ENCODE measurements at regions not wholly inside any gene's neighbourhood (a gene's known extent, or its start where the extent isn't known, plus 50 kb on each side); places are given as distances from the start of the nearest gene placed in this dataset.

DNA sequence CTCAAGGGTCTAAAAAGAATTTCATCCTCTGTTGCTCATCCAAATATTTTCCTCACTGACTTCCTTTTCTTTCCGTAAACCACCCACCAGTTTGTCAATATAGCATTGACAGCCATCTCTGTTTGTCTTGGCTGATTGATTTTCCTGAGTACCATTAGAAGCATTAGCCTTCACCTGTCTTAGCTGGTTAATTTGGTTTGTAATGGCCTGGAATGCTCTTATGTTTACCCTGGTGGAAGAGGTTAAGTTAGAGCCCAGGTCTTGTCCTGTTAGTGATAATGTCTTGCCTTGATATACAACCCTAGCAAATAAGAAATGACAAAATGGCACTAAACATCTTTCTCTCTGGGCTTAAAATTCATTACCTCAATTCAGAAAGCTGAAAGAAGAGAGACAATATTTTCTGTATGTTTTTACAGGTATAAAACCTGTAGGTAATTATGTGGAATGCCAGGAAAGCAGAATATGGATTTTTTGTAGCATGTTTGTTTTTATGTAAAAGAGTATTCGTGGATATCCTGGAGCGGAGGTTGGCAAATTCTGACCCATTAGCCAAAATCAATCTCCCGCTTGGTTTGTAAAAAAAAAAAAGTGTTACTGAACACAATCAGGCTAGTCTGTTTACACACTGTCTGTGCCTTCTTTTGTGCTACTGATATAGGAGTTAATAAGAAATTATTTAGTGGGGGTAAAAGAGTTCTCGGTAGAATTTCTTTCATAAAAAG lies 224.4 kb upstream of the DAAM1 start:
- H3K4me3 ChIP-seq (replicated peaks in 1 of 2; ENCODE audit: low read depth in 1 of 2, low read length in 2 of 2): no peak overlapping the region
- H3K79me2 ChIP-seq (ENCODE audit: insufficient read depth, low read length): no peaks in the 10 kb centered on the region
- H3K36me3 ChIP-seq (ENCODE audit: control insufficient read depth in 1 of 2, insufficient read depth in 2 of 2, low read length in 2 of 2): no peaks in the 10 kb centered on the region
- DNase-seq (ENCODE audit: low read depth, low spot score) (no peak), ATAC-seq (no peak)
- no peak overlapping the region for H3K9ac ChIP-seq (ENCODE audit: low read length)
- H3K27me3 ChIP-seq (ENCODE audit: insufficient read depth, low read length): no peaks in the 10 kb centered on the region
- no TSS peak for BruUV-seq (replicated peaks)
- CTCF ChIA-PET: no interaction called here
- no peak overlapping the region for H3K4me2 ChIP-seq (ENCODE audit: low read length)
- no peak overlapping the region for H3K27ac ChIP-seq (ENCODE audit: low read depth, low read length)
- H2AFZ ChIP-seq (ENCODE audit: low read depth, low read length, poor library complexity, severe bottlenecking): no peak overlapping the region
- no peaks in the 10 kb centered on the region for H3K4me1 ChIP-seq (ENCODE audit: control insufficient read depth in 1 of 2, insufficient read depth in 2 of 2, low read length in 2 of 2)
- intact Hi-C loops (cut with micrococcal nuclease): no loop called here
- RAD21 ChIA-PET (ENCODE audit: low non-redundant PET in 1 of 2, low total read pairs in 2 of 2, uncharacterized antibody in 2 of 2, unreplicated experiment in 2 of 2): no interaction called here
- H3K9me2 ChIP-seq (ENCODE audit: insufficient read depth): no peaks in the 10 kb centered on the region
- POLR2A ChIA-PET: no interaction called here
- no peaks in the 10 kb centered on the region for H4K20me1 ChIP-seq (ENCODE audit: insufficient read depth)
- no peak for TF ChIP-seq JUND (IDR thresholded peaks at IDR 0.05)
- no peak for TF ChIP-seq EZH2phosphoT487 (IDR thresholded peaks at IDR 0.05; ENCODE audit: borderline replicate concordance)
- TF ChIP-seq SRF (IDR thresholded peaks at IDR 0.05; ENCODE audit: low read depth): no peak
- TF ChIP-seq, protein P1, sequence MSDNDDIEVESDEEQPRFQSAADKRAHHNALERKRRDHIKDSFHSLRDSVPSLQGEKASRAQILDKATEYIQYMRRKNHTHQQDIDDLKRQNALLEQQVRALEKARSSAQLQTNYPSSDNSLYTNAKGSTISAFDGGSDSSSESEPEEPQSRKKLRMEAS (IDR thresholded peaks at IDR 0.05): no peak
- TF ChIP-seq EGR1 (IDR thresholded peaks at IDR 0.05; ENCODE audit: low read depth): no peak
- TF ChIP-seq RAD21 (IDR thresholded peaks at IDR 0.05; ENCODE audit: low read depth): no peak
- TF ChIP-seq, protein P2, sequence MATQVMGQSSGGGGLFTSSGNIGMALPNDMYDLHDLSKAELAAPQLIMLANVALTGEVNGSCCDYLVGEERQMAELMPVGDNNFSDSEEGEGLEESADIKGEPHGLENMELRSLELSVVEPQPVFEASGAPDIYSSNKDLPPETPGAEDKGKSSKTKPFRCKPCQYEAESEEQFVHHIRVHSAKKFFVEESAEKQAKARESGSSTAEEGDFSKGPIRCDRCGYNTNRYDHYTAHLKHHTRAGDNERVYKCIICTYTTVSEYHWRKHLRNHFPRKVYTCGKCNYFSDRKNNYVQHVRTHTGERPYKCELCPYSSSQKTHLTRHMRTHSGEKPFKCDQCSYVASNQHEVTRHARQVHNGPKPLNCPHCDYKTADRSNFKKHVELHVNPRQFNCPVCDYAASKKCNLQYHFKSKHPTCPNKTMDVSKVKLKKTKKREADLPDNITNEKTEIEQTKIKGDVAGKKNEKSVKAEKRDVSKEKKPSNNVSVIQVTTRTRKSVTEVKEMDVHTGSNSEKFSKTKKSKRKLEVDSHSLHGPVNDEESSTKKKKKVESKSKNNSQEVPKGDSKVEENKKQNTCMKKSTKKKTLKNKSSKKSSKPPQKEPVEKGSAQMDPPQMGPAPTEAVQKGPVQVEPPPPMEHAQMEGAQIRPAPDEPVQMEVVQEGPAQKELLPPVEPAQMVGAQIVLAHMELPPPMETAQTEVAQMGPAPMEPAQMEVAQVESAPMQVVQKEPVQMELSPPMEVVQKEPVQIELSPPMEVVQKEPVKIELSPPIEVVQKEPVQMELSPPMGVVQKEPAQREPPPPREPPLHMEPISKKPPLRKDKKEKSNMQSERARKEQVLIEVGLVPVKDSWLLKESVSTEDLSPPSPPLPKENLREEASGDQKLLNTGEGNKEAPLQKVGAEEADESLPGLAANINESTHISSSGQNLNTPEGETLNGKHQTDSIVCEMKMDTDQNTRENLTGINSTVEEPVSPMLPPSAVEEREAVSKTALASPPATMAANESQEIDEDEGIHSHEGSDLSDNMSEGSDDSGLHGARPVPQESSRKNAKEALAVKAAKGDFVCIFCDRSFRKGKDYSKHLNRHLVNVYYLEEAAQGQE (IDR thresholded peaks at IDR 0.05; ENCODE audit: low read depth): no peak
- no peak for TF ChIP-seq POLR2A (IDR thresholded peaks at IDR 0.05; ENCODE audit: borderline replicate concordance, extremely low read depth, insufficient read depth, insufficient read length)
- no peak for TF ChIP-seq CEBPB (IDR thresholded peaks at IDR 0.05; ENCODE audit: low read depth)
- no peak for TF ChIP-seq FOSL1 (IDR thresholded peaks at IDR 0.05; ENCODE audit: low read depth)
- TF ChIP-seq TCF7L2 (IDR thresholded peaks at IDR 0.05; ENCODE audit: borderline replicate concordance, extremely low read depth, insufficient read depth, insufficient read length): no peak
- no peak for TF ChIP-seq ELF1 (IDR thresholded peaks at IDR 0.05; ENCODE audit: borderline replicate concordance, low read depth)
- no peak for TF ChIP-seq ZNF274 (IDR thresholded peaks at IDR 0.05; ENCODE audit: low read depth, low read length)
- H3K9me3 ChIP-seq (ENCODE audit: control insufficient read depth in 1 of 2, insufficient read depth in 1 of 2, low read depth in 1 of 2, low read length in 2 of 2): no peaks in the 10 kb centered on the region
